Keratinocyte (primary cell): ENCODE measurements at regions not wholly inside any gene's neighbourhood (a gene's known extent, or its start where the extent isn't known, plus 50 kb on each side); places are given as distances from the start of the nearest gene placed in this dataset.

Experiments
- CTCF ChIP-seq, 3 experiments: IDR thresholded peaks in 1 of 3; conservative IDR thresholded peaks in 1 of 3; optimal IDR thresholded peaks in 1 of 3; 2 replicates in 2 of 3; 3 replicates in 1 of 3; pipeline versions ENCODE3 to v1.5.1; 2011; ENCODE audit warnings: low read length in 3 of 3, mild to moderate bottlenecking in 3 of 3, moderate library complexity in 2 of 3, control low read depth in 1 of 3, inconsistent platforms in 1 of 3; ENCODE audit not compliant: insufficient read depth in 2 of 3; ENCODE audit errors: extremely low read depth in 1 of 3
- EZH2 ChIP-seq: IDR thresholded peaks from one replicate; pipeline ENCODE4 v1.6.1; 2012; ENCODE audit warnings: inconsistent platforms, mild to moderate bottlenecking, low read length, moderate library complexity

GRCh38 chr5:125489146-125489545, 742.7 kb upstream of the ZNF608 start:
- TF ChIP-seq CTCF (optimal IDR thresholded peaks at IDR 0.05 in 1 of 3, IDR thresholded peaks at IDR 0.05 in 1 of 3, conservative IDR thresholded peaks at IDR 0.05 in 1 of 3; ENCODE audit: extremely low read depth in 1 of 3, insufficient read depth in 2 of 3, low read length in 3 of 3) (no peak), EZH2 (no peak)
